ENCODE measurements at regions not wholly inside any gene's neighbourhood (a gene's known extent, or its start where the extent isn't known, plus 50 kb on each side); places are given as distances from the start of the nearest gene placed in this dataset.

GRCh38 chr2:155766342-155767115, 566.0 kb downstream of the NR4A2 start:
- TF ChIP-seq CTCF (IDR thresholded peaks at IDR 0.05) (no peak), POLR2A (IDR thresholded peaks at IDR 0.05) (no peak)

Measured in testis (tissue), 2 donors.